ENCODE measurements at regions not wholly inside any gene's neighbourhood (a gene's known extent, or its start where the extent isn't known, plus 50 kb on each side); places are given as distances from the start of the nearest gene placed in this dataset.

DNA sequence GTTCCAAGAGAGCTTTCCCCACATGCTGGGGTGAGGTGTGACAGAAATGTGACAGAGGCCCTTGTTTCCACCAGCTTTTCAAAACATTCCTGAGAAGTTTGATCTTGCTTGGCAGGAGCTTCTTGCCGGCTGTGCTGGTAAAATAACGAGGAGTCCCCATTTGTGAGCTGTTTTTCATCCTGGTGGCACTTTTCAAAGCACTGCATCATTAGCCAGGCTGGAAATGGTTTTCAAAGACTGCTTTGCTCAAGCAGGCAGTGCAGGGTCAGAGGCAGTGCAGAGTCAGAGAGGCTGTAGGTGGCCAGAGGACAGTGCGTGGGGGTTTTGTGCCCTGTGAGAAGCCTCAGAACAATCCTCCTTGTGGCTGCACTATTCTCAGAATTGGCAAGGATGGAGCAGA lies 75.8 kb upstream of the KCNA3 start:
- DNase-seq: no peak
- no peaks in the 10 kb centered on the region for H3K9me3 Mint-ChIP-seq
- no peaks in the 10 kb centered on the region for H3K36me3 Mint-ChIP-seq
- H3K4me3 Mint-ChIP-seq: no peak overlapping the region
- H3K27ac Mint-ChIP-seq: no peak overlapping the region
- peaks cover 21% of the 10 kb centered on the region for H3K27me3 Mint-ChIP-seq
- no peaks in the 10 kb centered on the region for H3K4me1 Mint-ChIP-seq
- CTCF ChIA-PET: interaction anchor here (0.9 to 3.1 kb wide), 2 partner anchors 15 to 195 kb away, joined by 3 to 9 read pairs; no protein-coding TSS in a partner anchor

DNA sequence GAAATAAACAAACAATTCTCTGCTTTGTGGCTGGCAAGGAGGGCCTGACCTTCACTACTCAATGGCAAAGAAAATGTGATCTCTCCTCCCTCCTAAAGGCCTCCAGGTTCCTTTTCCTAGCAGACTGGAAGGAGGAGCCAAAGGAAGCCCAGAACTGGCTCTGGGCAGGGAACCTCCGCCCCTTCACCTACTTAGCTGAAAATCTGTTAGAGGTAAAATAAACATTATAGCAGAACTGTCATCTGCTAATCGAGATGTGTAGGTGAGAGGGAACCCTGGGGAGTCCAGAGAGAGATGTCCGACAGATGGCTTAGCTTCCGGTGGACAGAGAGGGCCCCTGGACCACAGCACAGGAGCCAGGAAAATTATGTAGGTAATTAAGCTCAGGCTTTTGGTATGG lies 75.2 kb upstream of the KCNA3 start:
- H3K4me1 Mint-ChIP-seq: no peaks in the 10 kb centered on the region
- H3K4me3 Mint-ChIP-seq: no peak overlapping the region
- DNase-seq: no peak
- CTCF ChIA-PET: interaction anchor here (0.9 to 3.1 kb wide), 2 partner anchors 16 to 194 kb away, joined by 3 to 9 read pairs; no protein-coding TSS in a partner anchor
- H3K36me3 Mint-ChIP-seq: no peaks in the 10 kb centered on the region
- peaks cover 25% of the 10 kb centered on the region for H3K27me3 Mint-ChIP-seq
- no peak overlapping the region for H3K27ac Mint-ChIP-seq
- H3K9me3 Mint-ChIP-seq: no peaks in the 10 kb centered on the region

DNA sequence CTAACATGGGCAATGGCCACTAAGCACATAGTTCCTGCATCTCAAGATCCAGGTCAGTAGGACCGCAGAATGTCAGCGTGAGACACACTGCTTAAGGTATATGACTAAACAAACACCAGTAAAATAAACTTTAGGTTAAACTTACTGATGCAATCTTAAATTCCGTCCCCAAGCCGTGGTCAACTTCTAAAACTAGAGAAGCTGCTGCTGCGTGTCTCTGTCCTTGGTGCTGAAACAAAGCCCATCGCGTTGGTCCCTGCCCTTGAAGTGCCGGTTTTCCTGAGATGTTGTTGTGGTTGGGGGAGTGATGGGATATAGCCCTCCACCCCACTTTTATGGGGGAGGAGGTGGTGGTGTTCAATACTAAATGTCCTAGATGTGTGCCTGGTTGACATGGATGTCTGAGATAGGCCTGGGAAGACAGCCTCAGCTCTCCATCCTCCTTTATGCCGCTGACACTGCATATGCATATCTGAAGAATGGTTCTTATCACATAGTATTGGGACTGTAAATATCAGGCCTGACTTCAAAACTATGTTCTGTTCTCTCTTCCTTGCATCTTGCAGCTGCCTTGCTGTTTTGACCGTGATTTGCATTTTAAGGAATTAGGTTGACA lies 72.0 kb upstream of the KCNA3 start:
- Mint-ChIP-seq H3K4me3 (no peak overlapping the region), H3K27ac (no peak overlapping the region)

DNA sequence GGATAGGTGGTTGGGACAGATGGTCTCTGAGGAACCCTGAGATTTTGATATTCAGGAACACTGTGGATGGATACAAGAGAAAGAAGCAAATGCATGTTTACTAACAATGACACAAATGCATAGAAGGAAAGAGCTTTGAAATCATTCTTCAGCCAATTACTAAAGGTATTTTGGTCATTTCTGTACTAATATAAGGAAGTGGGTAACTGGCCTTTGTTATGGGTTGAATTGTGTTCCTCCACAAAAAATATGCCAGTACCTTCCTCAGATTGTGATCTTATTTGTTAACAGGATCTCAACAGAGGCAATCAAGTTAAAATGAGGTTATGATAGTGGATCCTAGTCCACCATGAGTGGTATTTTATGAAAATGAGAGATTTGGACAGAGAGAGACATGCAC lies 68.7 kb upstream of the KCNA3 start:
- no peaks in the 10 kb centered on the region for H3K9me3 Mint-ChIP-seq
- no peaks in the 10 kb centered on the region for H3K4me1 Mint-ChIP-seq
- CTCF ChIA-PET: interaction anchor here (1.3 kb wide), 1 partner anchor 86 kb away, joined by 3 read pairs; no protein-coding TSS in a partner anchor
- no peaks in the 10 kb centered on the region for H3K36me3 Mint-ChIP-seq
- no peak for DNase-seq
- no peak overlapping the region for H3K27ac Mint-ChIP-seq
- peaks cover 29% of the 10 kb centered on the region for H3K27me3 Mint-ChIP-seq
- H3K4me3 Mint-ChIP-seq: no peak overlapping the region

More for the DNA sequence above, 72.0 kb upstream of the KCNA3 start:
- no peaks in the 10 kb centered on the region for H3K4me1 Mint-ChIP-seq
- DNase-seq: peak; percentile 82
- H3K36me3 Mint-ChIP-seq: no peaks in the 10 kb centered on the region
- H3K27me3 Mint-ChIP-seq: peaks cover 39% of the 10 kb centered on the region
- no peaks in the 10 kb centered on the region for H3K9me3 Mint-ChIP-seq
- CTCF ChIA-PET: no interaction called here

DNA sequence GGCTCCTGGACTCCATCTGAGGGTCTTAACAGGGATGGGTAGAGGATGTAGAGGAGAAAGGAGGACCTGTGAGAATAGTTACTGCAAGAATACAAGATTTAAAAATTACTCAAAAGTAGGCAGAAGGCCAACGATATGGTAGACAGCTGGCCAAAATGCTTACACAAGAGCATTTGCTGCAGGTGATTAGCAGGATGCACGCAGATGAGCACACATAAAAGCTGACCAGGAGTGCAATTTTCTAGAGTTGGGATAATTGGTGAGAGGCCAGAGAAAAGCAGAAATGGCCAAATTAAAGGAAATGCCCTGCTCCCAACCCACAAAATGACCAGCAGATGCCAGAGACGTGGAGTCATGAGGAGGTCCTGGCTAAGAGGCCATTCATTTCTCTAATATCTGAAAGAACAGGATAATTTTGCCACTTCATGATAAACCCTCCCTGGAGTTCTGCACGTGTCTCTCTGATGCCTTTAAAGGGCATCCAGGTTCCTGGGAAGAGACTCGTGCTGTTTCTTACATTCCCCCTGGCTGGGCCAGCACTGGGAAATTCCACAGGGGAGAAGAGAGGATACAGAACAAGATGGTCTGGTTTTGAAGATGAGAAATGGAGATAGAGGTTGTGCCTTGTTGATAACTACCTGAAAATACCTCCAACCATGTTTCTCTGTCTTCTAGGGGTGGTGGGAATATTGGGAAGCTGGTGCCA lies 62.3 kb upstream of the KCNA3 start:
- CTCF ChIA-PET: no interaction called here
- H3K9me3 Mint-ChIP-seq: no peaks in the 10 kb centered on the region
- no peak for DNase-seq
- no peak overlapping the region for H3K27ac Mint-ChIP-seq
- no peaks in the 10 kb centered on the region for H3K36me3 Mint-ChIP-seq
- no peaks in the 10 kb centered on the region for H3K4me1 Mint-ChIP-seq
- H3K4me3 Mint-ChIP-seq: no peak overlapping the region
- H3K27me3 Mint-ChIP-seq: peaks cover 36% of the 10 kb centered on the region

DNA sequence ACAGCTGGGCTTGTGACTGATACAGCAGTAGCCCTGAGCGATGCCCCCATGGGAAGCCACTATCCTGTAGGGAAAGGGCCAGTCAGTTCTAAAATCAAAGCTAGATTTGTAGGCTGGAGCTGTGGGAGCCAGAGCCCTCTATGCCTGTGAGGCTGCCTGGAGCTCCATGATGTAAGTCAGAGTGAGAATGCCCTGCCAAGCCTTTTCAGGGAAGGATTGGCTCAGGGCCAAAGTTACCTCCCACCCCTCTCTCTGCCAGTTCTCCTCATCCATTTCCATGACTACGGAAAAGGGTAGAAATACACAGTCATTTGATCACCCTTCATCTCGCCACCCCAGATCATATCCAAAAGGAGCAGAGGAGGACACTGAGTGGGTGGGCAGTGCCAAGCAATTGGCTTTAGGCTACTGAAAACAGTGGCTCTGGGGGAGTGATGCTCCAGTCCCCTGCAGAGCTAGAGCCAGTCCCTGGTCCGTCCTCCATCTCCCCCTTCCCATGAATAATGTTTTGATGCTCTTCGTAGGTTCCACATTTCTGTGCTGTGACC lies 59.5 kb upstream of the KCNA3 start:
- Mint-ChIP-seq H3K27ac (no peak overlapping the region), H3K36me3 (no peaks in the 10 kb centered on the region), H3K27me3 (peaks cover 36% of the 10 kb centered on the region), H3K4me3 (no peak overlapping the region), H3K4me1 (no peaks in the 10 kb centered on the region), H3K9me3 (no peaks in the 10 kb centered on the region)
- CTCF ChIA-PET: interaction anchor here (1.1 to 1.5 kb wide), 4 partner anchors 22 to 115 kb away, joined by 3 to 4 read pairs (median 4); no protein-coding TSS in a partner anchor
- no peak for DNase-seq

DNA sequence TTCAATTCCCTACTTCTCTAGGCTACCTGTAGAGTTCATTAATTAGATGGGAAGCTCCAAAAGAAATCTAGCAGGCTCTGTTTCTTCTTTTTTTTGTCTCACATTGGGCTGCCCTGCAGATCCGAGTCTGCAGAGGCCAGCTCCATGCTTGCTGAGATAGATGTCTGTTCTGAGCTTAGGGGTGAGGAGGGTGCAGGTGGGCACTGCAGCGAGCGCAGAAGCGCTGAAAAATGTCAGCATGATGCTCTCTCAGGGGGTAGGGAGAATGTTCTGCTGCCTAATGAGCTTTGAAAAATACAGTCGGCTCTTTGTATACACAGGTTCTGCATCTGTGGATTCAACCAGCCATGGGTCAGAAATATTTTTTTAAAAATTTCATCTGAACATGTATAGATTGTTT lies 56.8 kb upstream of the KCNA3 start:
- H3K4me1 Mint-ChIP-seq: peaks cover 22% of the 10 kb centered on the region
- DNase-seq: no peak
- no peak overlapping the region for H3K4me3 Mint-ChIP-seq
- H3K9me3 Mint-ChIP-seq: no peaks in the 10 kb centered on the region
- no peak overlapping the region for H3K27ac Mint-ChIP-seq
- CTCF ChIA-PET: no interaction called here
- H3K36me3 Mint-ChIP-seq: no peaks in the 10 kb centered on the region
- H3K27me3 Mint-ChIP-seq: peaks cover 24% of the 10 kb centered on the region

DNA sequence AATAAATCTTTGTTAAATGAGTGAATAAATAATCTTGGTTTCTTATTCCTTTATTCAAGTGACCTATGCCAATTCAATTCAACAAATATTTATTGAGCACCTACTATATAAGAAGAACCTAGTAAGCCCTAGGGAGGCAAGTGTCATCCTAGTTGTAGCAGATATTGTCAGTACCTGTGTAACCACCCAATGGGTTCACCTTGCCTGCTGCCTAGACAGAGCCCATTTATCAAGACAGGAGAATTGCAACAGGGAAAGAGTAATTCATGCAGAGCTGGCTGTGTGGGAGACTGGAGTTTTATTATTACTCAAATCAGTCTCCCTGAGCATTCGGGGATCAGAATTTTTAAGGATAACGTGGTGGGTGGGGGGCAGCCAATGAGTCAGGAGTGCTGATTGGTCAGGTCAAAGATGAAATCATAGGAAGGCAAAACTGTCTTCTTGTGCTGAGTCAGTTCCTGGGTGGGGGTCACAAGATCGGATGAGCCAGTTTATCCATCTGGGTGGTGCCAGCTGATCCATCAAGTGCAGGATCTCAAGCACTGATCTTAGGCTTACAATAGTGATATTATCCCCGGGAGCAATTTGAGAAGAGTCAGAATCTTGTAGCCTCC lies 53.8 kb upstream of the KCNA3 start:
- H3K27me3 Mint-ChIP-seq: peaks cover 9% of the 10 kb centered on the region
- no peaks in the 10 kb centered on the region for H3K9me3 Mint-ChIP-seq
- CTCF ChIA-PET: interaction anchor here (0.7 to 1.5 kb wide), 2 partner anchors 58 to 233 kb away, joined by 4 read pairs; no protein-coding TSS in a partner anchor
- H3K27ac Mint-ChIP-seq: no peak overlapping the region
- no peak for DNase-seq
- H3K36me3 Mint-ChIP-seq: no peaks in the 10 kb centered on the region
- peaks cover 31% of the 10 kb centered on the region for H3K4me1 Mint-ChIP-seq
- no peak overlapping the region for H3K4me3 Mint-ChIP-seq

DNA sequence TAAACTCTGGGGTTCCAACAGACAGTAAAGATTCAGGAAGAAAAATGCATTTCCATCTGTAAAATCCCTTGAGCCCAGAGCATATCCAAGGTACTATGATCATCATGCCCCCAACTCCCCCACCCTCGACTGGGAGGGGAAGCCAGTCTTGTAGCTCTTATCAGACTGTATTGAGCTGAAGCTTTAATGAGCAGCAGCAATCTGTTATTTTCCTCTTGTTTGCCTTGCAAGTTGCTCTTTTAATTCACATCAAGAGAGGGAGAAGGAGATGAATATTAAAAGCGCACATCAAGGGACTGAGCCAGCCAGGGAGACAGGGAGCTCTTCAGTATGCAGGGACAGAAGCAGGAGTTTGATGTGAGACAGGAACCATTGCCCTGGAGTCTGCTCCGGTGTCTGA lies 52.5 kb upstream of the KCNA3 start:
- CTCF ChIA-PET: interaction anchor here (0.7 to 1.5 kb wide), 3 partner anchors 15 to 109 kb away, joined by 3 to 4 read pairs (median 3); no protein-coding TSS in a partner anchor
- no peak for DNase-seq
- H3K36me3 Mint-ChIP-seq: no peaks in the 10 kb centered on the region
- H3K27ac Mint-ChIP-seq: peak overlapping the region; percentile 68
- peaks cover 31% of the 10 kb centered on the region for H3K4me1 Mint-ChIP-seq
- peaks cover 4% of the 10 kb centered on the region for H3K27me3 Mint-ChIP-seq
- H3K4me3 Mint-ChIP-seq: peak overlapping the region; percentile 57
- no peaks in the 10 kb centered on the region for H3K9me3 Mint-ChIP-seq

DNA sequence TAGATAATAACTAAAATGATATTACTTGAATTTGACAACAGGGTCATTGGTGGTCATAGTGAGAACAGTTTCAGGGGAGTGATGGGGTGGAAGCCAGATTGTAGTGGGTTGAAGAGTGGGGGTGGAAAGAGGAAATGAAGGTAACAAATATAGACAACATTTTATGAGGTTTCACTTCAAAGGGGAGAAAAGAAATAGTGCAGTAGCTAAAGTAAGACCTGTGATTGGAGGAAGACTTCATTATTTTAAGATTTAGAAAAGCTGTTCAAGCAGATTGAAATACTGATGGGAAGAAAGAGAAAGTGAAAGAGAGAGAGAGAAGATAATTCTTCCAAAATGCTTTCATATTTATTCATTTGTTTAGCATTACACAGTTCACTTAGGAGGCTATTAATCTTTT lies 52.0 kb upstream of the KCNA3 start:
- Mint-ChIP-seq H3K4me1 (peaks cover 31% of the 10 kb centered on the region), H3K9me3 (no peaks in the 10 kb centered on the region), H3K36me3 (no peaks in the 10 kb centered on the region), H3K27me3 (peaks cover 4% of the 10 kb centered on the region), H3K27ac (peak overlapping the region; percentile 68), H3K4me3 (peak overlapping the region; percentile 57)
- CTCF ChIA-PET: interaction anchor here (0.8 to 1.5 kb wide), 2 partner anchors 15 to 17 kb away, joined by 3 to 4 read pairs; no protein-coding TSS in a partner anchor
- no peak for DNase-seq

Measured in activated naive CD4-positive, alpha-beta T cell treated with anti-CD3 and anti-CD28 coated beads, Interleukin-2, amount 10 ng/mL, durations not matched to agents 7 days and 5 days (primary cell).